ENCODE measurements at regions not wholly inside any gene's neighbourhood (a gene's known extent, or its start where the extent isn't known, plus 50 kb on each side); places are given as distances from the start of the nearest gene placed in this dataset.
A peak's percentile ranks its signal among the peaks of the same experiment; 100 is the strongest.

- no peak for DNase-seq
- in situ Hi-C loops (cut with HindIII; ENCODE audit: low pct_ligation_motif_present, low pct_unique_long_range_greater_than_20kb, low sequenced_read_pairs): no loop called here
Observed at GRCh38 chr4:144296941-144297340, 156.4 kb upstream of the GYPA start.

- in situ Hi-C loops (cut with HindIII; ENCODE audit: low pct_ligation_motif_present, low pct_unique_long_range_greater_than_20kb, low sequenced_read_pairs): no loop called here
Observed at GRCh38 chr4:144298519-144298918, 158.0 kb upstream of the GYPA start.

GRCh38 chr4:144300616-144301015, 160.1 kb upstream of the GYPA start:
- in situ Hi-C loops (cut with HindIII; ENCODE audit: low pct_ligation_motif_present, low pct_unique_long_range_greater_than_20kb, low sequenced_read_pairs): no loop called here
- no peak for DNase-seq

More at GRCh38 chr4:144298519-144298918, 158.0 kb upstream of the GYPA start:
- no peak for DNase-seq

GRCh38 chr4:144302704-144303536, 162.4 kb upstream of the GYPA start:
- in situ Hi-C loops (cut with HindIII; ENCODE audit: low pct_ligation_motif_present, low pct_unique_long_range_greater_than_20kb, low sequenced_read_pairs): no loop called here
- DNase-seq: no peak

GRCh38 chr4:144304025-144304424, 163.5 kb upstream of the GYPA start:
- DNase-seq: no peak
- in situ Hi-C loops (cut with HindIII; ENCODE audit: low pct_ligation_motif_present, low pct_unique_long_range_greater_than_20kb, low sequenced_read_pairs): no loop called here

GRCh38 chr4:144310535-144310934, 170.0 kb upstream of the GYPA start:
- DNase-seq: no peak
- in situ Hi-C loops (cut with HindIII; ENCODE audit: low pct_ligation_motif_present, low pct_unique_long_range_greater_than_20kb, low sequenced_read_pairs): no loop called here

- DNase-seq: no peak
- in situ Hi-C loops (cut with HindIII; ENCODE audit: low pct_ligation_motif_present, low pct_unique_long_range_greater_than_20kb, low sequenced_read_pairs): no loop called here
Observed at GRCh38 chr4:144313370-144313769, 172.9 kb upstream of the GYPA start.

- in situ Hi-C loops (cut with HindIII; ENCODE audit: low pct_ligation_motif_present, low pct_unique_long_range_greater_than_20kb, low sequenced_read_pairs): no loop called here
- no peak for DNase-seq
Observed at GRCh38 chr4:144316869-144317268, 176.4 kb upstream of the GYPA start.

- in situ Hi-C loops (cut with HindIII; ENCODE audit: low pct_ligation_motif_present, low pct_unique_long_range_greater_than_20kb, low sequenced_read_pairs): no loop called here
- DNase-seq: no peak
Observed at GRCh38 chr4:144318797-144319196, 178.3 kb upstream of the GYPA start.

GRCh38 chr4:144336633-144337032, 196.1 kb upstream of the GYPA start:
- in situ Hi-C loops (cut with HindIII; ENCODE audit: low pct_ligation_motif_present, low pct_unique_long_range_greater_than_20kb, low sequenced_read_pairs): no loop called here
- no peak for DNase-seq

GRCh38 chr4:144338148-144338547, 197.6 kb upstream of the GYPA start:
- no peak for DNase-seq
- in situ Hi-C loops (cut with HindIII; ENCODE audit: low pct_ligation_motif_present, low pct_unique_long_range_greater_than_20kb, low sequenced_read_pairs): no loop called here

GRCh38 chr4:144338834-144339233, 198.3 kb upstream of the GYPA start:
- DNase-seq: no peak
- in situ Hi-C loops (cut with HindIII; ENCODE audit: low pct_ligation_motif_present, low pct_unique_long_range_greater_than_20kb, low sequenced_read_pairs): no loop called here

GRCh38 chr4:144340931-144341330, 200.4 kb upstream of the GYPA start:
- no peak for DNase-seq
- in situ Hi-C loops (cut with HindIII; ENCODE audit: low pct_ligation_motif_present, low pct_unique_long_range_greater_than_20kb, low sequenced_read_pairs): no loop called here

GRCh38 chr4:144342949-144343760, 202.6 kb upstream of the GYPA start:
- no peak for DNase-seq
- in situ Hi-C loops (cut with HindIII; ENCODE audit: low pct_ligation_motif_present, low pct_unique_long_range_greater_than_20kb, low sequenced_read_pairs): no loop called here

GRCh38 chr4:144347121-144347520, 206.6 kb upstream of the GYPA start:
- DNase-seq: no peak
- in situ Hi-C loops (cut with HindIII; ENCODE audit: low pct_ligation_motif_present, low pct_unique_long_range_greater_than_20kb, low sequenced_read_pairs): no loop called here

GRCh38 chr4:144350706-144351105, 210.2 kb upstream of the GYPA start:
- DNase-seq: no peak
- in situ Hi-C loops (cut with HindIII; ENCODE audit: low pct_ligation_motif_present, low pct_unique_long_range_greater_than_20kb, low sequenced_read_pairs): no loop called here

GRCh38 chr4:144351306-144351705, 210.8 kb upstream of the GYPA start:
- no peak for DNase-seq
- in situ Hi-C loops (cut with HindIII; ENCODE audit: low pct_ligation_motif_present, low pct_unique_long_range_greater_than_20kb, low sequenced_read_pairs): no loop called here

GRCh38 chr4:144353292-144353691, 212.8 kb upstream of the GYPA start:
- DNase-seq: no peak
- in situ Hi-C loops (cut with HindIII; ENCODE audit: low pct_ligation_motif_present, low pct_unique_long_range_greater_than_20kb, low sequenced_read_pairs): no loop called here

GRCh38 chr4:144355811-144356757, 215.6 kb upstream of the GYPA start:
- in situ Hi-C loops (cut with HindIII; ENCODE audit: low pct_ligation_motif_present, low pct_unique_long_range_greater_than_20kb, low sequenced_read_pairs): no loop called here
- DNase-seq: peak; percentile 18

Data from ACHN (cell line).